ENCODE measurements at regions not wholly inside any gene's neighbourhood (a gene's known extent, or its start where the extent isn't known, plus 50 kb on each side); places are given as distances from the start of the nearest gene placed in this dataset.

DNA sequence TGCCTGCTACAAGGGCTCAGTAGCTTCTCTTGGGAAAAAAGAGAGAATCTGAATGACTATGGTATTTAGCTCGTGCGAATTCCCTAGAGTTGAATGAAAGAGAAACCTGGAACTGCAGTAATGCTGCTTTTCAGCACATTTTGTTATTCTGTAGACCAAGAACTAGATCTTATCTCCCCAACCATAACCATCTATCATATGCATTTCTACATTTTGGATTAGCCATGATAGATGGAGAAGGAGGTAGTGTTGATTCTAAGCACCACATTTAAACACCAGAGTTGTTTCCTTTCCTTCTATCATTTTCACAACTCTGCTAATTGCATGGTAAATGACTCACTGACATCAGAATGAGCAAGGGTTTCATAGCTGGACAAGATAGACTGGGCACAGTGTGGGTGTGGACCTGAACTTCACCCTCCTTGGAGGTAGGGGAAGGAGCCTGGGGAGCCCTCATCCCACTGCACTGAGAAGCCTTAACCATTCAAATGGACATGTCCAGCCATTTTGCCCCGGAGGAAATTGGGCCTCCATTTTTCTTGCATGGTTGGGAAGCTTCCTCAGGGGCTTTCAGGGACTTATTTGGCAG is 55.3 kb upstream of the BMPER start:
- no peak for ATAC-seq (ENCODE audit: low FRiP score in 2 of 2)

DNA sequence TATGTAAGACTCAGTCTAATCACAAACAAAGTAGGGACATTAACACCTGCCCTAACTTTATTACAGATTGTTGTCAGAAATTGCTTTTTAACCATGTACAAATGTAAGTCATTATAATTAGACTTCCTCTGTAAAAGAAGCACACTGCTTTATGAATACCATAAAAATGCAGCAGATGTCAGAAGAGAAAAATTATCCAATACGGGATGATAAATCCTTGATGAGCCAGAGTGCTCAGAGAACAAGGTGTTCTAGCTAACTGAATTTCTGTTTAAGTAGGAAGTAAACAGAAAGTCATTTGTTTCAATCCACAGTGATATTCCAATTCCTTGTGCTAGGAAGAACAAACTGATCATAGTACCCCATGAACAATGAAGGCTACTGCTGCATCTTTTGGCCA is 54.6 kb upstream of the BMPER start:
- no peak overlapping the region for H3K27ac ChIP-seq
- no peaks in the 10 kb centered on the region for H3K4me1 ChIP-seq
- H3K36me3 ChIP-seq: no peaks in the 10 kb centered on the region
- TF ChIP-seq, protein P1, sequence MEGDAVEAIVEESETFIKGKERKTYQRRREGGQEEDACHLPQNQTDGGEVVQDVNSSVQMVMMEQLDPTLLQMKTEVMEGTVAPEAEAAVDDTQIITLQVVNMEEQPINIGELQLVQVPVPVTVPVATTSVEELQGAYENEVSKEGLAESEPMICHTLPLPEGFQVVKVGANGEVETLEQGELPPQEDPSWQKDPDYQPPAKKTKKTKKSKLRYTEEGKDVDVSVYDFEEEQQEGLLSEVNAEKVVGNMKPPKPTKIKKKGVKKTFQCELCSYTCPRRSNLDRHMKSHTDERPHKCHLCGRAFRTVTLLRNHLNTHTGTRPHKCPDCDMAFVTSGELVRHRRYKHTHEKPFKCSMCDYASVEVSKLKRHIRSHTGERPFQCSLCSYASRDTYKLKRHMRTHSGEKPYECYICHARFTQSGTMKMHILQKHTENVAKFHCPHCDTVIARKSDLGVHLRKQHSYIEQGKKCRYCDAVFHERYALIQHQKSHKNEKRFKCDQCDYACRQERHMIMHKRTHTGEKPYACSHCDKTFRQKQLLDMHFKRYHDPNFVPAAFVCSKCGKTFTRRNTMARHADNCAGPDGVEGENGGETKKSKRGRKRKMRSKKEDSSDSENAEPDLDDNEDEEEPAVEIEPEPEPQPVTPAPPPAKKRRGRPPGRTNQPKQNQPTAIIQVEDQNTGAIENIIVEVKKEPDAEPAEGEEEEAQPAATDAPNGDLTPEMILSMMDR (IDR thresholded peaks at IDR 0.05): no peak
- no peak overlapping the region for H3K4me3 ChIP-seq
- no peaks in the 10 kb centered on the region for H3K27me3 ChIP-seq
- no peaks in the 10 kb centered on the region for H3K9me3 ChIP-seq
- WGBS, 2 donors: 66 to 85% methylated on average over 1 of the region's 1 CpG
- ATAC-seq (ENCODE audit: low FRiP score in 2 of 2) (no peak), DNase-seq (no peak)

More for the DNA sequence above, 55.3 kb upstream of the BMPER start:
- Histone ChIP-seq H3K4me1 (no peaks in the 10 kb centered on the region), H3K27ac (no peak overlapping the region), H3K27me3 (no peaks in the 10 kb centered on the region), H3K36me3 (no peaks in the 10 kb centered on the region), H3K9me3 (no peaks in the 10 kb centered on the region), H3K4me3 (no peak overlapping the region)
- DNase-seq: no peak
- WGBS, 2 donors: 68 to 78% methylated on average over 2 to 3 of the region's 3 CpGs
- no peak for TF ChIP-seq EP300 (IDR thresholded peaks at IDR 0.05)
- TF ChIP-seq POLR2AphosphoS5 (IDR thresholded peaks at IDR 0.05): no peak
- no peak for TF ChIP-seq POLR2A (IDR thresholded peaks at IDR 0.05)
- TF ChIP-seq, protein P1 (IDR thresholded peaks at IDR 0.05): no peak

DNA sequence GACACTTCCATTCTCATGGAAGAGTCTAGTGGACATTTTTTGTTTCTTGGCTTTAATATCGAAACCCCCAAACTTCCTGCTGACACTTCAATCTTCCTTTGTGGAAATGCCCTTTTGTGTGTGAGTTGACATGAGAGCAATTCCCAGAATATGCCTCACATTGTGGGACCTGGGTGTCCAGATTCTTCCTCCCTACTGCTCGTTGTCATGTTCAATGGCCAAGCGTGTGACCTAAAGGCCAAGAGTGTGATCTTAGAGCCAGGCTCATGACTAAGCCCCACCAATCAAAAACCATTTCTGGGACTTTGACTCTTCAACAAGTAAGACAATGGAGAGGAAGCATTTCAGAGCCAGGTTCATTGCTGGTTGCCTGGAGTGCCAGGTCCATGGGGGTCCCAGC is 52.5 kb upstream of the BMPER start:
- TF ChIP-seq POLR2A (IDR thresholded peaks at IDR 0.05) (no peak), POLR2AphosphoS5 (IDR thresholded peaks at IDR 0.05) (no peak), EP300 (IDR thresholded peaks at IDR 0.05) (no peak)
- TF ChIP-seq, protein P1 (IDR thresholded peaks at IDR 0.05): no peak
- no peaks in the 10 kb centered on the region for H3K36me3 ChIP-seq
- 61 to 76% methylated on average over 3 of the region's 3 CpGs for WGBS, 2 donors
- no peaks in the 10 kb centered on the region for H3K27me3 ChIP-seq
- H3K4me1 ChIP-seq: no peaks in the 10 kb centered on the region
- H3K4me3 ChIP-seq: no peak overlapping the region
- no peaks in the 10 kb centered on the region for H3K9me3 ChIP-seq
- no peak overlapping the region for H3K27ac ChIP-seq
- DNase-seq (no peak), ATAC-seq (ENCODE audit: low FRiP score in 2 of 2) (no peak)

DNA sequence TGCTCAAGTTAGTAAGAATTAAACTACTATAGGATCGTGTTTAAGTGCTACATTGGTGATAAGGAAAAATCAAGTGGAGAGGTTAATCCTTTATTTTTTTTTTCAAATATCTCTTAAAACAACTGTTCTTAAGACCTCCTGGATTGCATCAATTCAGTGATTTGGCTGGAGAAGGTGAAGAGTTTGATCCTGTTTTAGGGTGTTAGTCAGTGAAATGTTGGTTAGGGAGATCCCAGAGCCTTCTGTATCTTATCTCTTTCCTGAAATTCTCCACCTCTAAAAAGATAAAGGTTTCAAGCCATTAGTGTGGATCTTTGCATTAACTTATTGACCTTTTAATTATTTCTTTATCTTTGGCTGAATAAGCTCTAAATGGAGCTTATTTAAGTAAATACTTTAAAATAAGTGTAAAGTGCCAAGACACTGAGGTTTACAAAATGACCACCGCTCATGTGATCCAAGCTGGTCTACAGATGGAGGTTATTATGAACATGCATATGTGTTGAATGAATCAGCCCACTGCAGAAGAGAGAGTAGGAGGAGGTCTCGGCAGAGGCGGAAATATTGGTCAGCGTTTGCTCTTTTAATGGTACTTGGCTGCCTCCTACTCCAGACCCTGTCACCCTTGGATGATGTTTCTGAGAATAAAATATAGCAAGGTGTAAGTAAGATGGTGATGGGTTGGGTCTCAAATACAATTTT is 51.8 kb upstream of the BMPER start:
- ATAC-seq (ENCODE audit: low FRiP score in 2 of 2): no peak

More for the DNA sequence above, 51.8 kb upstream of the BMPER start:
- Histone ChIP-seq H3K36me3 (no peaks in the 10 kb centered on the region), H3K27ac (no peak overlapping the region), H3K4me1 (no peaks in the 10 kb centered on the region), H3K27me3 (no peaks in the 10 kb centered on the region), H3K4me3 (no peak overlapping the region), H3K9me3 (no peaks in the 10 kb centered on the region)
- 88 to 89% methylated on average over 5 of the region's 5 CpGs for WGBS, 2 donors
- TF ChIP-seq, protein P1 (IDR thresholded peaks at IDR 0.05): no peak
- TF ChIP-seq EP300 (IDR thresholded peaks at IDR 0.05): no peak
- TF ChIP-seq POLR2A (IDR thresholded peaks at IDR 0.05): no peak
- no peak for TF ChIP-seq POLR2AphosphoS5 (IDR thresholded peaks at IDR 0.05)
- DNase-seq: no peak

Measured in upper lobe of left lung (tissue), 6 donors.